NCI-H2081 treated with DMSO at 0.1 percent for 48 hours (cell line): ENCODE measurements at regions not wholly inside any gene's neighbourhood (a gene's known extent, or its start where the extent isn't known, plus 50 kb on each side); places are given as distances from the start of the nearest gene placed in this dataset.
"Not testable (repeated sequence)": the region's sequence is repeated elsewhere in the genome, so short reads cannot be mapped to it uniquely, and the experiment has no call there.

ENCODE experiments used
- DNase-seq: peaks from one replicate; lab custom pipeline; 2025; lab: John Stamatoyannopoulos, UW

- not testable (repeated sequence) for DNase-seq
Observed at GRCh38 chr11:135011313-135011712, 599.3 kb upstream of the B3GAT1 start.

GRCh38 chr11:135009125-135009524, 597.1 kb upstream of the B3GAT1 start:
- no peak for DNase-seq

DNA sequence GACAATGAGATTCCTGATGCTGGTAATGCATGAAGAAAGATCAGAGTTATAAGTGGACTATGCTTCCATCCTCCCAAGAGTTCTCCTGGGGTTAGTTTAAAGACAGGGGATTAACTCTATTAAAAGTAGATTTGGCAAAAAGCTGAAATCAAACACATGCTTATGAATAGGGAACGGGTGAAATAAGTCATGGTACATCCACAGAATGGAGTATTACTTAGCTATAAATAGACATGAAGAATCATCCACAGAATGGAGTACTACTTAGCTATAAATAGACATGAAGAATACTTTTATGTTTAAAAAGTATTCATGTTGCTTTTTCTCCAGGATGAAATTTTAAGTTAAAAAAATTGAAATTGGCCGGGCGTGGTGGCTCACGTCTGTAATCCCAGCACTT, 596.4 kb upstream of the B3GAT1 start:
- no peak for DNase-seq

DNA sequence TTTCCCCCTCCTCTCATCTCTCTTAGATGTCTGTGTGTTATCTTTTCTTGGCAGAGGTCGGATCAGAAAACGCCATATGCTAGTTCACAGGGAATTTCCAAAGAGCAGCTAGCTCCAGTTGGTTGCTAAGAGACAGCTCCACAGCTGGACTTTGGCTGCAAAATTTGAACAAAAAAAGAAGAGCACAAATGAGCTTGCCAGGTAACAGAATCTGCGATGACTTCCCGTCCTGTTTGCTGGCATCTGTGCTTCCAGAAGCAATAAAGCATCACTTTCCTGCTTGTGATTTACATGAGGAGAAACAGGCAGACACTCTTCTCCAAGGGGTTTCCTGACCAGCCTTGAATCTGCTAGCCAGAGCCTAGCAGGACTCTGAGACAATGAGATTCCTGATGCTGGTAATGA, 596.0 kb upstream of the B3GAT1 start:
- DNase-seq, result no peak

DNA sequence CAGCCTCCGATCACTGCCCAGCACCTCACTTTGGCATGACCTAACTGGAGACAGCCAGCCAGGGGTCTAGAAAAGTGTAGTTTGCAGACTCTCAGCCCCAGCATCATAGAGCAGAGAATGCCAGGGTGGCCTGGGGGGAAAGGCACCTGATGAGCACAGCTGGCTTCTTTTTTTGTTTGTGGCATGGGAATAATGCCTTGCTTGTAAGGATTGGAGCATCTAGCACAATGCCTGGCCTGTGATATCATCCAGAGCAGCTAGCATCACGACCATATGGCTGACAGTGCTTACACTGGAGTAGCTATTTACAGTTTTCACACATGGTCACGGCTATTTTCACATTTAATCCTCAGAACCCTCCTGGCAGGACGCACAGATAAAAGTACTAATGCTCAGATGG, 594.8 kb upstream of the B3GAT1 start:
- DNase-seq, result no peak

GRCh38 chr11:135004495-135004894, 592.5 kb upstream of the B3GAT1 start:
- no peak for DNase-seq

DNA sequence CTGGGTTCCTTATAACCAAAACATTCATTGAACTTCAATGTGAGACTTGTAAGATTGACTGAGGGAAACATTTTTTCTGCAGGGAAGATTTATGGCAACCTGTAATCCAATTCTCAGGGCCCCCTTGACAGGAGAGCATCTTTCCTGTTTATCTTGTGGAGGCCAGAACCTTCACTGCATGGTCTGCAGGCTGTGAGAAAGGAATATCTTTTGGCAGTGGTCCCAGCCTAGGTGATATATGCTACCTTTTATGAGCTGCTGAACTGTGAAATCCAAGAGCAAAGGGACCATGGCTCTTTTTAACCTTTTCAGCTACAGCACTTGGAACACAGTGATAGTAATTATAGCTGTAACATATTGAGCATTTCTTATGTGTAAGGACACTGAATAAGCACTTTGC, 590.2 kb upstream of the B3GAT1 start:
- DNase-seq, result no peak

GRCh38 chr11:135001581-135001980, 589.5 kb upstream of the B3GAT1 start:
- DNase-seq, result no peak

GRCh38 chr11:135001065-135001464, 589.0 kb upstream of the B3GAT1 start:
- DNase-seq, result not testable (repeated sequence)

- no peak for DNase-seq
Observed at GRCh38 chr11:134999590-134999989, 587.5 kb upstream of the B3GAT1 start.

DNA sequence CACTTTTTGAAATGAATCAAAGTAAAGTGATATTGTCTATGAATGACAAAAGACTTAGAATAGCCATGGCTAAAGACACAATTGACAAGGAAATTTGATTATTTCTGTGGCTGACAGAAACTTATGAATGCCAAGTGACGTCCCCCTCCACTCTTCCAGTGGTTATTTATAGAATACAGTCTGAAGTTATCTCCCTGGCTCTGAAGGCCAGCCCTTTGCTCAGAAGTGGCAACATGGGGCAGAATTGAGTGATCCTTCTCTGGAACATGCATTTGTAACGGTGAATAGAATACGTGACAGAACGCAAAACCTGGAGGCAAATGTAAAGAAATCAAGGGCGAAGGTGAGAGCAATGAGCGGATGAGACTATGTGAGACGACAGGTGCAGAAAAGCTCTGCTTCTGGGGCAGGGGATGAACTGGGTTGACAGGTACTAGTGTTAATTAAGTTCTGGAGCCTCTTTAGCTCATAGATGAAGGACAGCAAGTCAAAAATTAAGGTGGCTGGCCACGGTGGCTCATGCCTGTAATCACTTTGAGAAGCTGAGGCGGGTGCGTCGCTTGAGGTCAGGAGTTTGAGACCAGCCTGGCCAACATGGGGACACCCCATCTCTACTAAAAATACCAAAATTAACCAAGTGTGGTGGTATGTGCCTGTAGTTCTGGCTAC, 585.7 kb upstream of the B3GAT1 start:
- no peak for DNase-seq

DNA sequence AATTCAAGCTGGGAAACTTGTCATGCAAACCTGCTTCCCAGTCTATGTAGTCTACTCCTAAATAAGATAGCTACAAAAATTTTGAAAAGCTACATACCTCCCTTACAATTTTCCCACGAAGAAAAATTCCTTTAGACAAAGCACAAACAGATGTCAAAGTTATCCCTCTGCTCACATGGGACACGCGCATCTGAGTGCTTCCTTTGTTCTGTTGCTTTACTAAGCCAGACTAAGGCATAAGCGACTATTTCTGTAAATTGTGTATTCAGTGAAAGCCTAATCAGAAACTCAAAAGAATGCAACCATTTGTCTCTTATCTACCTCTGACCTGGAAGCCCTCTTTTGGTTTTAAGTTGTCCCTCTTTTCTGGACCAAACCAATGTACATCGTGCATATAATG, 583.7 kb upstream of the B3GAT1 start:
- no peak for DNase-seq

GRCh38 chr11:134994431-134994830, 582.4 kb upstream of the B3GAT1 start:
- DNase-seq, result no peak

GRCh38 chr11:134993691-134994243, 581.7 kb upstream of the B3GAT1 start:
- DNase-seq, result no peak

DNA sequence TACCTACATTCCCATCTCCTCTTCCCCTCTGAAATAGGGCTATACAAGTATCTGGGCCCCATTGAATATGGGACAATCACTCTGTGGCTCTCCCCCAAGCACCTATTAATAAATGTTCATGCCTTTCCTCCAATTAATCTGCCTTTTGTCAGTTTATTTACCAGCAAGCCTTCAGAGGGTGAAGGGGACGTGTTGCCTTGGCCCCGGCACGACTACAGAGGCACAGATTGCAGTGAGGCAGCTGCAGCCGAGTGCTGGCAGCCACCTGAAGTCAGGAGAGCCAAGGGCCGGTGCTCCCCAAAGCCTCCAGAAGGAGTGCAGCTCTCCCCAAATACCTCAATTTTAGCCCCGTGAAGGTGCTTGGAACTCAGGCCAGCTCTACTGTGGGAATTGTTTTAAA, 580.9 kb upstream of the B3GAT1 start:
- no peak for DNase-seq

DNA sequence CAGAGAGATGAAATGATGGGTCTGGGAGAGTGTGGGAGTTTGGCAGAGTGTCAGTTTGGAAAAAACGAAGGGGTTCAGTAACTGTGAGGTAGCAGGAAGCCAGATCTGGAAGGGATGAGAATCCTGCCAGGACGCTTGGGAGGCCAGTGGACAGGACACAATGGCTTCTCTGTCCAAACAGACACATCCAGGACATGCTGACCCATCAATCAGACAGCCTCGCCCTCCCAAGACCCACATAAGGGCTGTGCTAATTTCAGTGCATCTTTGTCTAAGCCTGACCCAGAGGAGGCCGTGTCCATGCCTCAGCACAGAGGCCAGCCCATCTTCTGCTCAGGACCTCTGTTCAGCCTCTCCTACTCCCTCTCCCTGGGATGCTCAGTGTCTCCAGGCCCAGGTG, 576.5 kb upstream of the B3GAT1 start:
- no peak for DNase-seq

- DNase-seq, result no peak
Observed at GRCh38 chr11:134987822-134988221, 575.8 kb upstream of the B3GAT1 start.

DNA sequence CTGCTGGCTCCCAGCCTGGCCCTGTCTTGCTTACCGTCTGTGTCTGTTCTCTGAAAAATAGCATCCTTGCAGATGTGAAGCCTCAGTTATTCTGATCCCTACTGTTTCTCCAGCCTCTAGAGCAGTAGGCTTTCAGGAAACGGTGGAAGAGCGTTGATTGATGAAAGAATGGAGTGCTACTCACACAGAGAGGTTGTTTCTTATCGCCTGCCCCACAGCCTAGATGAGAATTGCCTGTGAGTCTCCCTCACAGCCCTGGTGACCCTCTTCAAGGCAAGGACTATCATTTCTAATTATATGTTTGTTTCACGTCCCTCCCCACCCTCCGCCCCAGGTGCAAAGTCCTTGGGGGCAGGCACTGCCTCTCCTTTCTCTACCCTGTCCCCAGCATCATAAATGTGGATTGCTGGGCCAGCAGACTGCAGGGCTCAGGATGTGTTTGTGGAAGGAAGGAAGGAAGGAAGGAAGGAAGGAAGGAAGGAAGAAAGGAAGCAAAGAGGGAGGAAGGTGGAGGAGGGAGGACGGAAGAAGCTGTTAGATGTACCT, 575.3 kb upstream of the B3GAT1 start:
- no peak for DNase-seq

GRCh38 chr11:134984421-134984820, 572.4 kb upstream of the B3GAT1 start:
- DNase-seq, result no peak

DNA sequence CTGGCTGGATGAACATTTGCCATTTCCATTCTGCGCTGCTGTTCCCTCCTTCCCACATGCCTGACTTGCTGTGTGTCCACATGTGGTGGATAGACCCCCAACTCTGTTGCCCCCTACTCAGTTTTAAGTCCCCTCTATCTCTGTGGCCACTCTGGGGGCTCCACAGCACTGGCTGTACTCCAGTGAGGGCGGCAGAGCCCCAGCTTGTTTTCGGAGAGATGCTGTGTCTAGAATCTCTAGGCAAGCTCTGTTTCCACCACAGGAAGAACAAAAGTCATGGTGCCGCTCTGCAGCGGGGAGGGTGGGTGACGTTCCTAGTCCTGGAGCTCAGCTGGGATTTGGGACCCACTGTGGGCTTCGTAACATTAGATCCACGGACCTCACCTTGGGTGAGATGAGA, 570.4 kb upstream of the B3GAT1 start:
- DNase-seq, result not testable (repeated sequence)

- no peak for DNase-seq
Observed at GRCh38 chr11:134981835-134982234, 569.8 kb upstream of the B3GAT1 start.

DNA sequence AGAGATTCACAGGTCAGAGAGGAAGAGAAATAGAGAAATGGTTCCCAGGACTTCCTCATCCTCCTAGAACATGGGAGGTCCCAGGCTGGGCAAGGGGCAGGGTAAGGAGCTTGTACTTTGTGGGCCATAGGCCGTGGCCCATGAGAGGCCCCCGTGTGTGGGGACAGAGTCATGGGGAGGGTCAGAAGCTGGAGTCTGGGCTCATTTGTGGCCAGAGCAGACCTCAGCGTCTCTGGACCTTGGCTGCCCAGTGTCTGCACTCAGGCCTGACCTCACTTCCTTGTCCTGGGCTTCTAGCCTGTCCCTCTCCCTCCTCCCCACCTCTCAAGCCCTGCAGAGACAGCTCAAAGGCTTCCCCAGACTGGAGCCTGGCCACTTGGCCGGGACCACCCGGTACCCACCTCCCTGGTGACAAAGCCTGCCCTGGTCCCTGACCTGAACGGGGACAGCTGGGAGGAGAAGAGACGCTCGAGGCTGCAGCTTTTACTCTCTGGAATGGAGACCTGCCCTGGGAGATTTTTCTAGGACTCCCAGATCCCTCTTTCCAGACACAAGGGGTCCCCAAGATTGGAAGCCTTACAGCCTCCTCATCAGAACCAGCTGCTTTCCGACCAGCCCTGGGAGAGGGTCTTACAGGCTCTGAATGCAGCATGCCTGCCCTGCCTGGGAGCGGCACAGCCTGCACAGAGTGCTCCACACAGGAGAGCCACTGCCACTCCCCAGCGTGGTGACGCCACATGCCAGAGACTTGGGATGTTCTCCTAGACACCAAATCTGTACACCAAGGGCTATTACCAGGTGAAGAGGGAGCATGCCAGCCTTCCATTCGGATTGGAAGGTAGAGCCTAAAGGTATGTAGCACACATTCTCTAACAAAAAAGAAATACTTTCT, 569.0 kb upstream of the B3GAT1 start:
- DNase-seq, result no peak

DNA sequence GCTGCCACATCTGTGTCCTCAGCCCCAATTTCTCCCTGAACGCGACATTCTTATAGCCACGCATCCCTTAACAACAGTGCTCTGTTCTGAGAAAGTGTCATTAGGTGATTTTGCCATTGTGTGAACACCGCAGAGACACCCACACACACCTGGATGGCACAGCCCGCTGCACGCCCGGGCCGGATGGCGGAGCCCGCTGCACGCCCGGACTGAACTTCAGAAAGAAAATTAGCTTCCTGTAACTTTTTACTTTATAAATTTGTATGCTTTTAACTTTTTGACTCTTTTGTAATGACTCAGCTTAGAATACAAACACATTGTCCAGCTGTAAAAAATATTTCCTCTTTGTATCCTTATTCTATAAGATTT, 567.0 kb upstream of the B3GAT1 start:
- DNase-seq, result not testable (repeated sequence)
